Inferior parietal cortex (tissue), 1 donor: ENCODE measurements at regions not wholly inside any gene's neighbourhood (a gene's known extent, or its start where the extent isn't known, plus 50 kb on each side); places are given as distances from the start of the nearest gene placed in this dataset.
"Not testable (repeated sequence)": the region's sequence is repeated elsewhere in the genome, so short reads cannot be mapped to it uniquely, and the experiment has no call there.

ENCODE experiments used
- DNase-seq: peaks from one replicate; pipeline ENCODE4 v3.0.0-alpha.2; 2016; ENCODE audit errors: extremely low spot score

GRCh38 chrX:116872931-116873330, 410.2 kb upstream of the CT83 start:
- no peak for DNase-seq

DNA sequence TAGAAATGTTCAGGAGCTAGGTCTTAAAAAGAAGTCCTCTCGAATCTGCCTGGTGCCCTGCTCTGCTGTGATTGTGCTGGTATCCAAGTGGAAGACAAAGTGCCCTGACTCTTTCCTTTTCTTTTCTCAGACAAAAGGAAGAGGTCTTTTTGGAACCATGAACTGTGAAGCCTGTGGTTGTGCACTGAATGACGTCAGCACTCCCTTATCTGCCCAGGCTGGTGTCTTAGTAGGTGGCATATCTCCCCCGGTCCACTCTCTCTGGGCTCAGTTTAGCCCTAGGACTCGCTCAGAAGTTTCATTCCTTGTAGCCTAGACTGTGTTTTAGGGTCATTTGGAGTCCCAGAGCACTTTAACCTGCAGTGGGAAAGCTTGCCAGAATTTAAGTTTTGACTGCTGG, 400.3 kb upstream of the CT83 start:
- no peak for DNase-seq

DNA sequence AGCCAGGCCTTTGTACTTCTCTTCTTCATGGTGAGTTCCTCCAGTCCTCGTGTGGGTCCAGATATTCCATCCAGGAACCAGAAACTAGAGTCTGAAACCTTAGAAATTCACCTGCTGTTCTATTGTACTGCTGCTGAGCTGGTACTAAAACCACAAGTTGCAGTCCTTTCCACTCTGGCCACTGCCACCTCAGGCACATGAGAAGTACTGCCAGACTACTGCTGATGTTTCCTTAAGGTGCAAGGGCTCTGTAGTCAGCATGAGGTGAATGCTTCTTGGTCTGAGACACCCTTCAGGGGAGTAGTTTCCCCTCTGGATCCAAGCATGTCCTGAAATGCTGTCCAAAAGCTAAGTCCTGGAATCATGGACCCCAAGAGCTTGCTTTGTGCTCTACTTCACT, 399.6 kb upstream of the CT83 start:
- DNase-seq: no peak

DNA sequence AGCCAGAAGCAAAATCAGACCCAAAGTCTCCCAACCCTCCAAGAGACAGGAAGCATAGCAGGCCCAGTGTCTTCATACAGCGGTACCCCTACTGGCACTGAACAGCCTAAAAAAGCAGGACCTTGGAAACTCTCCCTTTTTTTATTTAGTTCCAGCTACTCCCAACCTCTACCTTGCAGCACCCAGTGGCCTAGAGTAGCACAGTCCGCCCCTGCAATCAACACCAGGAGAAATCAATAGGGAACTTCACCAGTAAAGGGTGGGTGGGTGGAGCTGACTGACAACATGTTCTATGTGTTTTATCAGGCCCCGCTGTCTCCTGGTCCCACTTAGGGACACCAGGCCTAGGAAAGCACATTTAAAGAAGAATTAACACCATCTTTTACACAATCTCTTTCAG, 378.5 kb upstream of the CT83 start:
- no peak for DNase-seq

GRCh38 chrX:116827063-116827462, 364.3 kb upstream of the CT83 start:
- no peak for DNase-seq

- DNase-seq: no peak
Measured at GRCh38 chrX:116824785-116825184, 362.0 kb upstream of the CT83 start.

DNA sequence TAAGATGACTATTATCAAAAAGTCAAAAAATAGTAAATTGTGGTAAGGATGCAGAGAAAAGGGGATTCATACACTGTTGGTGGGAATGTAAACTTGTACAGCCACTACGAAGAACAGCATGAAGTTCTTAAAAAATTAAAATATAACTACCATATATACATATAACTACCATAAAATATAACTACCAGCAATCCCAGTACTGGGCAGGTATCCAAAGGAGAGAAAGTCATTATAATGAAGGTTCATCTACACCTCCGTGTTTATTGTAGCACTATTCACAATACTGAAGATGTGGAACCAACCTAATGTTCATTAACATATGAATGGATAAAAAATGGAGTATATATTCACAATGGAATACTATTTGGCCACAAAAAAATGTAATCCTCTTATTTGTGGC, 360.9 kb upstream of the CT83 start:
- DNase-seq: no peak

GRCh38 chrX:116806288-116806802, 343.6 kb upstream of the CT83 start:
- no peak for DNase-seq

GRCh38 chrX:116801943-116802342, 339.2 kb upstream of the CT83 start:
- no peak for DNase-seq

- no peak for DNase-seq
Measured at GRCh38 chrX:116781926-116782325, 319.1 kb upstream of the CT83 start.

DNA sequence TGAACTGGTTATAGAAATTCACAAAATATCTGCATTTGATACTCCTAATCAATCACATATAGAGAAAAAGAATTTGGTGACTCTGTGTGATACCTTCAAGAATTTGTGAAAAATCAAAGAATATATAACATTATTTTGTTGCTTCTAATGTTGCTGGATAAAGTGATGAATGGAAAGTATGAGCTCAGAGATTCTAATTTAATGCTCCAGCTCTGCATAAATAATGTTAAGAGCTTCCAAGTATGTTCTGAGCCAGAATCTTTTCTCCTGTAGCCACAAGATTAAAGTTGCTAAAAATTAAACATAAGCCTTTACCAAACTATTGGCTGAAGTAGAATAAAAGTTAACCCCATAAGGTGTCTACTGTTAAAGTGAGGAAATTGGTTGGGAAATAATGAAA, 294.7 kb upstream of the CT83 start:
- no peak for DNase-seq

- DNase-seq: no peak
Measured at GRCh38 chrX:116756958-116757357, 294.2 kb upstream of the CT83 start.

DNA sequence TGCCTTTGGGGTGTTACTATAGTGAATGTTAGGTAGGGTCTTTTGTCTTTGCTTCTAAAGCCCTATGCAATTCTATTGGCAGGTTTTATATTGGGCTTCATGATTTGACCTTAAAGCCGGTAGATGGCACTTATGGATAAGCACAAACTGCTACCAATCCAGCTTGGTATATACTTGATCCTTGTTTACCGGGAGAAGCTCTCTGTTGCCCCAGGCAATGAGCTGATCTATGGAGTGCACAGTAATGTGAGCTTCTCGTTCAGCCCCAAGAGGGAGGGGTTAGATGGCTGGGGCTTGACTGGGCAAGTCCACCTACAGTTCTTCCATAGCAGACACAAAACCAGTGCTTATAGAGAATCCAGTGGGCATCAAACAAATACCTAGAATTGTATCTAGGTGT, 287.2 kb upstream of the CT83 start:
- DNase-seq: no peak

DNA sequence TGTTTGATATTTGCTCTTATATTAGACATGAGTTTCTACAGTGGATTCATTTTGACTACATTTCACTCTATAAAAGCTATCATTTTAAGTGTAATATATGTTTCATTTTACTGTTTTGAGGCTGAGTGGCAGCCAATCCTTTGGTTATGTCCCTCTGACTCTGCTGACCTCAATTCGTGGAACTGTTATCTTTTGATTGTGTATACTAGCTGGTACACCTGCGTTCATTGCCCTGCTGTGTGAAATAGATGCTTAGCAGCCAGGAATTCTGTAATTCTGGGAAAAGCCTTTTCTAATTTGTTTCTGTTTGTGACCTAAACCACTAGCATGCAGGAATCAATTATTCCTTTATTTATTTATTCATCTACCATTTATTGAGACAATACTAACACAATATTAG, 269.4 kb upstream of the CT83 start:
- DNase-seq: no peak

DNA sequence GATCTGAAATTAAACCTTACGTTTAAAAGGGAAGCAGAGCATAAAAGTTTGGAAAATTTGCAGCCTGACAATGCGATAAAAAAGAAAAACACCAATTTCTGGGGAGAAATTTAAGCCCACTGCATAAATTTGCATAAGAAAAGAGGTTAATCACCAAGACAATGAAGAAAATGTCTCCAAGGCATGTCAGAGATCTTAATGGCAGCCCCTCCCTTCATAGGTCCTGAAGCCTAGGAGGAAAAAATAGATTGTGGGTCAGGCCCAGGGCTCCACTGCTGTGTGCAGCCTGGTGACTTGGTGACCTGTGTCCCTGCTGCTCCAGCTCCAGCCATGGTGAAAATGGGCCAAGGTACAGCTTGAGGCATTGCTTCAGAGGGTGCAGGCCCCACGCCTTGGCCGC, 264.0 kb upstream of the CT83 start:
- no peak for DNase-seq

DNA sequence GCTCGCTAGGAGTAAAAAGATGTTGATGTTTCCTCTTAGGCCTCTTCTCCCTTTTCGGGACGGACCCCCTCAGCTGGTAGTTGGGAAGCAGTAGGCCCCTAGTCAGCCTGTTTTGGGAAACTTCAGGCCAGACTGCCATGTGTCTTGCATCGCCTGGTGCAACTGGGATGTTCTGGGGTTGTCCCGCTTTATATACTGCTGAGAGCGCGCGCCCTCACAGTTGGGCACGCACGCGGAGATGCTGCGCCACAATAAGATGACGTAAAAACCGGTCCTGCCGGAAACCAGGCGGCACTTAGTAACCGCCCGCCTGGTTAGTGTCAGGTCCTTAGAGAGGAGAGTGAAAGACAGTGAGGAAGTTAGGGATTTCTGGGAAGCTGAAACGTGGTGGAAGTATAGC, 231.3 kb upstream of the CT83 start:
- no peak for DNase-seq

DNA sequence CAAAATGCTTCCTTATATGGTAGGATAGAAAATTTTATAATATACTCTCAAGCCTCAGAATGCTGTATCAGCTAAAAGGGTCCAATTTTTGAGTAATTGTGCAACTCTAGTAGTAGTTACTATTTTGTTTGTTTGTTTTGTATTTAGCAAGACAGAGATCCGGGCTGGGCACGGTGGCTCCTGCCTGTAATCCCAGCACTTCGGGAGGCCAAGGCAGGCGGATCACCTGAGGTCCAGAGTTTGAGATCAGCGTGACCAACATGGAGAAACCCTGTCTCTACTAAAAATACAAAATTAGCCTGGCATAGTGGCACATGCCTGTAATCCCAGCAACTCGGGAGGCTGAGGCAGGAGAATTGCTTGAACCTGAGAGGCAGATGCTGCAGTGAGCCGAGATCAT, 216.8 kb upstream of the CT83 start:
- not testable (repeated sequence) for DNase-seq

DNA sequence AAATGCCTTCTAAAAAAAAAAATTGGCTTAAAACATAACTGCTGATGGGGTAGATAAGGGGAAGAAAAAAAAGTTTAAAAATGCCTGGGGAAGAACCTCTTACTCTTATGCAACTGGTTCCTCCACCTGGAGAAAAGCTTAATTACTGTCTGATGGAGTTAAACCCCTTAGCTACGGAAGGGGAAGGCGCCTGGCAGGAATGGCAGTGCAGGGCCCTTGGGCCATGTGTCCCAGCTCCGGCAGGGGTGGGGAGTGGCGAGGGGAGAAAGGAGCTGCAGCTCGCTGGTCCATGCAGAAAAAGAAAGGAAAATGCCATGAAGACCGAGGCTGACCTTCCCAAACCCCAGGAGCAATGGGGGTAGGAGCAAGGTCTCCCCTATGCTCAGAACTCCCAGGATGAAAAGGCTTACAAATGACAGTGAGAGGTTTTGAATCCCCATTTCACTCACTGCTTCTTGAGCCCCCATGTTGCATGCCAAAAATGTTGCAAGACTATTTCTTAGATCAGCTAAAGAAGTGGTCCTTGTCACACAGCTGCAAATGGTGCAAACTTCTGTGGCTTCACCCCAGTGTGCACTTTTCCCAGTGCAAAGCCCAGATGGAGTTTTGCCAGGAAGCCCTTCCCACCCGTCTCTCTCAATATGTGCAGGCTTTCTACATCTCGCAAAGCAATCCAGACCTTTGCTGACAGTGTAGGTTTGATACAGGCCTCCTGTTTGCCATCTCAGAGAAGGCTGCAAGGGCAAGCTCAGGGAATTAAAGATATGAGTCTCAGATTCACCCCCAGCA, 204.8 kb upstream of the CT83 start:
- no peak for DNase-seq

- no peak for DNase-seq
Measured at GRCh38 chrX:116657071-116657470, 194.3 kb upstream of the CT83 start.

DNA sequence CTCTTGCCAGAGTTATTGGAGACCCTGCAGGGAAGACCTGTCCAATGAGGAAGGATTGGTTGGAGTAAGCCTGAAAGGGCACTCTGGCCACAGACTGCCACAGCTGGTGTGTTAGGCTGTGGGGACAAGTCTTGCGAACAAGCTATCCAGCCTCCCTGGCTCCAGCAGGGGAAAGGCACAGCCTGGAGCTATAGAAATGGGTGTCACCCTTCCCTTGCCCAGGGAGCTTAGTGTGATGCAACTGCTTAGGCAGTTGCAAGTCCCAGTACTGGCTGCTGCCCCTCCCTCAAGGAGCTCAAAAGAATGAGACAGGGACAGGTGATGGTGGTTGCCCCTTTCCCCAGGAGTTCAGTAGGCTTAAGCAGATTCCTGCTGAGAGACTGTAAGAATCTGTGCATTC, 165.7 kb upstream of the CT83 start:
- no peak for DNase-seq

- DNase-seq: no peak
Measured at GRCh38 chrX:116618546-116618945, 155.8 kb upstream of the CT83 start.

DNA sequence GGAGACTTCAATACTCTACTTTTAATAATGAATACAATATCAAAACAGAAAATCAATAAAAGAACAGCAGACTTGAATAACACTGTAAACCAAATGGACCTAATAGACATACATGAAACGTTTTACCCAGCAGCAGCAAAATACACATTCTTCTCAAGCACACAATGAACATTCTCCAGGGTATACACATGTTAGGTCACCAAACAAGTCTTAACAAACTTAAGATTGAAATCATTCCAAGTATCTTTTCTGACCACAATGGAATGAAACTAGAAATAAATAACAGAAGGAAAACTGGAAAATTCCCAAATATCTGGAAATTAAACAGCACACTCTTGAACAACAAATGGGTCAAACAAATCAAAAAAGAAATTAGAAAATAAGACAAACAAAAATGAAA, 145.0 kb upstream of the CT83 start:
- no peak for DNase-seq

- DNase-seq: no peak
Measured at GRCh38 chrX:116605576-116605975, 142.8 kb upstream of the CT83 start.

- no peak for DNase-seq
Measured at GRCh38 chrX:116596010-116596409, 133.2 kb upstream of the CT83 start.
